Ishikawa (cell line): ENCODE measurements at regions not wholly inside any gene's neighbourhood (a gene's known extent, or its start where the extent isn't known, plus 50 kb on each side); places are given as distances from the start of the nearest gene placed in this dataset.

Experiments
- MAX ChIP-seq: IDR thresholded peaks from 2 replicates; pipeline ENCODE4 v1.6.1; 2012
- NFIC ChIP-seq: IDR thresholded peaks from 2 replicates; pipeline ENCODE4 v1.6.1; 2012
- REST ChIP-seq: IDR thresholded peaks from 2 replicates; pipeline ENCODE4 v1.6.1; 2012; ENCODE audit warnings: low read depth, mild to moderate bottlenecking

DNA sequence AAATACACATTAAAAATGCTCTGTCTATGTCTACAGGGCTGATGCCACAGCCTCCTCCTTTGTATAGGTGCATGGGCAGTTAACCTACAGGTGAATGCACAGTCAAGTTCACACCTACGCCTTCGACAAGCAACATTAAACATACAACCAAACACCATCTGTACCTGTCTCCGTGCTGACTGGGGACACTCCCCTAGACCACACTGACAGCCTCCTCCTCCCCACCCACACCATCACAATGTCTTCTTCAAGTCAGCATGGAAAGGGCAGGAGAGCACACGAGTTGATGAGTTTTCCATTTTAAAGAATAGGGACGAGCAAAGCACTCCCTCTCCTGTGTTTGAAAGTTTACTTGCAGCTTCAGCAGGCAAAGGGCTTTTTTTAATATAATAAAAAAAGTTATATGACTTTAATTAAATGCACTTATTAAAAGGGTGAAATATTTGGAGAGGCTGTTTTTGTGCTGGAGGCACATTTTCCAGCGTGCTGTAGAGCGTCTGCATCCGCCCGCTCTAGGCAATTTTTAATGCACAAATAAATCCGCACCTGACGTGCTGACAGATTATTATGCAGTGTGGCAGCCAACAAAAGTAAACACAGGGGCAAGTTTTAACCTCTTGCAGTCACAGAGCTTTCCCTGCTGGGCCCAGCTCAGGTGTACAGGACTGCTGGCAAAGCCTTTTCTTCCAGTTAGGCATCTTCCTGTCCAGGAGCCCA, 367.9 kb downstream of the SOX9 start:
- TF ChIP-seq MAX (no peak), REST (no peak), NFIC (no peak)
